K562 (cell line): ENCODE measurements at regions not wholly inside any gene's neighbourhood (a gene's known extent, or its start where the extent isn't known, plus 50 kb on each side); places are given as distances from the start of the nearest gene placed in this dataset.

Experiments used
- ARID3A ChIP-seq: IDR thresholded peaks from 2 replicates; pipeline ENCODE4 v1.6.1; 2012; ENCODE audit warnings: low read depth, low read length, improper control_type of control experiment, borderline replicate concordance
- CTCF ChIP-seq, 3 experiments: IDR thresholded peaks in 2 of 3; conservative IDR thresholded peaks in 1 of 3; 2 replicates each; pipeline ENCODE4 v1.5.1; 2011 to 2012; ENCODE audit warnings: low read length in 3 of 3, mild to moderate bottlenecking in 3 of 3, control low read depth in 2 of 3, improper control_type of control experiment in 1 of 3, inconsistent platforms in 1 of 3, low read depth in 1 of 3, mixed read lengths in 1 of 3, moderate library complexity in 1 of 3; ENCODE audit not compliant: insufficient read depth in 2 of 3
- MTA3 ChIP-seq: fragments of 450-650 bp; formaldehyde crosslinking; IDR thresholded peaks from 2 replicates; pipeline ENCODE4 v1.6.1; 2017; ENCODE audit warnings: mild to moderate bottlenecking, borderline replicate concordance
- NR1H2 ChIP-seq: sonication (generic); formaldehyde crosslinking; IDR thresholded peaks from 2 replicates; pipeline ENCODE4 v1.4.0; 2020; ENCODE audit warnings: mild to moderate bottlenecking, missing genetic modification reagents
- PCBP2 ChIP-seq: fragments of 200-400 bp; formaldehyde crosslinking; IDR thresholded peaks from 2 replicates; pipeline ENCODE4 v1.6.1; 2018; ENCODE audit warnings: low read length, low read depth, mild to moderate bottlenecking, moderate library complexity; ENCODE audit not compliant: poor library complexity, severe bottlenecking
- SP1 ChIP-seq: sonication (generic); formaldehyde crosslinking; IDR thresholded peaks from 2 replicates; pipeline ENCODE4 v1.8.1; 2022; ENCODE audit warnings: mild to moderate bottlenecking, missing genetic modification reagents

GRCh38 chr6:28725274-28725809 is 198.4 kb downstream of the TRIM27 start:
- TF ChIP-seq SP1 (CRISPR knock-in tag) (no peak), CTCF (IDR thresholded peaks at IDR 0.05 in 2 of 3, conservative IDR thresholded peaks at IDR 0.05 in 1 of 3; ENCODE audit: insufficient read depth in 2 of 3, low read depth in 1 of 3, low read length in 3 of 3) (no peak), ARID3A (no peak), NR1H2 (no peak), MTA3 (no peak), PCBP2 (no peak)
